A673 (cell line): ENCODE measurements at regions not wholly inside any gene's neighbourhood (a gene's known extent, or its start where the extent isn't known, plus 50 kb on each side); places are given as distances from the start of the nearest gene placed in this dataset.

ENCODE experiments used
- CTCF ChIP-seq: fragments of 300-800, 200-600 bp; sonication (generic); conservative IDR thresholded peaks from 2 replicates; pipeline ENCODE4 v1.5.1; 2017; ENCODE audit warnings: low read depth, mild to moderate bottlenecking, antibody characterized with exemption, low read length, moderate library complexity, mixed read lengths
- EZH2 ChIP-seq: fragments of 200-600 bp; sonication (generic); IDR thresholded peaks from 2 replicates; pipeline ENCODE4 v1.6.1; 2017; ENCODE audit warnings: borderline replicate concordance, low read depth, mild to moderate bottlenecking, mixed read lengths, antibody characterized with exemption, low read length; ENCODE audit not compliant: poor library complexity, severe bottlenecking

DNA sequence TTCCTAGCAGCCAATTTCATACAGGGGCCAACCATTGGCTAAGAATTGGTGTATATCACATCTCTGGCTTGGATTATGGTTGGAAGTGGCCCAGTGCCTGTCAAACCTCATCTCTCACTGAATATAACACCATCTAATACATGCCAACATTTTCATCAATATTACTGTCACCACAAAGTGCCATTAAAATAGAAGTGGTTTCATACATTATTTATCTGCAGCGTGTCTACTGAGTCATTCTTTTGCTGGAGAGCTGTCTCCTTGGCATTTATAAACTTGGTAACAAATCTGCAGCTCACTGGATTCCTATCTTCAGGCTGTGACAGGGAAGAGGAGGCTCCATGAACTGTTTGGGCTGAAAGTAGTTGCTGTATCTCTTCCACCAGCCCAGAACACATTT is 70.9 kb downstream of the PTTG1 start:
- TF ChIP-seq CTCF (no peak), EZH2 (no peak)
